Erythroblast (primary cell): ENCODE measurements at regions not wholly inside any gene's neighbourhood (a gene's known extent, or its start where the extent isn't known, plus 50 kb on each side); places are given as distances from the start of the nearest gene placed in this dataset.

Experiments used
- GATA1 ChIP-seq: IDR thresholded peaks from 2 replicates; pipeline ENCODE4 v1.6.1; 2011; ENCODE audit warnings: low read depth, mild to moderate bottlenecking, control low read depth, low read length, moderate library complexity
- POLR2A ChIP-seq: IDR thresholded peaks from 2 replicates; pipeline ENCODE4 v1.6.1; 2011; ENCODE audit warnings: mild to moderate bottlenecking, low read length

- TF ChIP-seq POLR2A (no peak), GATA1 (no peak)
These were observed 469.9 kb downstream of the GUCY1A2 start for GRCh38 chr11:106548406-106548805.
